Small intestine (tissue), 7 donors: ENCODE measurements at regions not wholly inside any gene's neighbourhood (a gene's known extent, or its start where the extent isn't known, plus 50 kb on each side); places are given as distances from the start of the nearest gene placed in this dataset.

Experiments
- DNase-seq, 2 donors: peaks; one replicate each; pipeline versions ENCODE4 v3.0.0 to v3.0.0-alpha.2; 2013
- FAIRE-seq: peaks from 2 replicates; lab custom pipeline; 2012; peaks lifted over from hg19 to GRCh38; lab: Jason Lieb, UNC
- H3K27ac ChIP-seq, 3 donors: one replicate each; pipeline ENCODE4 v1.5.1; 2013; ENCODE audit warnings: low read length in 2 of 3, mild to moderate bottlenecking in 2 of 3, control low read depth in 1 of 3, inconsistent platforms in 1 of 3, low read depth in 1 of 3, moderate library complexity in 1 of 3
- H3K27me3 ChIP-seq, 3 donors: one replicate each; pipeline ENCODE4 v1.6.1; 2013; ENCODE audit warnings: low read length in 3 of 3, inconsistent platforms in 1 of 3; ENCODE audit not compliant: control insufficient read depth in 3 of 3, insufficient read depth in 3 of 3
- H3K36me3 ChIP-seq, 3 donors: one replicate each; pipeline ENCODE4 v1.6.1; 2013; ENCODE audit warnings: low read length in 3 of 3, inconsistent platforms in 1 of 3, low read depth in 1 of 3, mild to moderate bottlenecking in 1 of 3, moderate library complexity in 1 of 3; ENCODE audit not compliant: control insufficient read depth in 3 of 3, insufficient read depth in 2 of 3
- H3K4me1 ChIP-seq, 3 donors: one replicate each; pipeline ENCODE4 v1.6.1; 2013; ENCODE audit warnings: low read length in 2 of 3, inconsistent platforms in 1 of 3, low read depth in 1 of 3, mild to moderate bottlenecking in 1 of 3, moderate library complexity in 1 of 3; ENCODE audit not compliant: control insufficient read depth in 3 of 3, insufficient read depth in 2 of 3
- H3K4me3 ChIP-seq, 3 donors: one replicate each; pipeline ENCODE4 v1.5.1; 2013; ENCODE audit warnings: low read length in 3 of 3, control low read depth in 1 of 3, inconsistent platforms in 1 of 3, low read depth in 1 of 3, mild to moderate bottlenecking in 1 of 3, moderate library complexity in 1 of 3
- H3K9me3 ChIP-seq, 2 donors: one replicate each; pipeline ENCODE4 v1.6.1; 2013; ENCODE audit warnings: low read depth in 1 of 2, low read length in 1 of 2; ENCODE audit not compliant: control insufficient read depth in 2 of 2, insufficient read depth in 1 of 2
- WGBS, 3 donors: extraction: QIAGEN DNeasy Blood & Tissue Kit; methylation state at CpG; one replicate each; pipeline ENCODE4 v1.1.7; 2013; 5-methylcytosine and 5-hydroxymethylcytosine counted together
- donor health status: healthy with polysubstance abuse.
- donor health status: control.
- donor health status: control.
- donor health status: Bipolar disorder and iron deficiency.
- donor health status: healthy.

GRCh38 chr16:51312363-51313150 is 161.5 kb upstream of the SALL1 start:
- FAIRE-seq: no peak
- Histone ChIP-seq H3K9me3 (peaks cover 0 to 2% of the 10 kb centered on the region in 2 donors), H3K27me3 (no peaks in the 10 kb centered on the region), H3K4me3 (no peak overlapping the region), H3K27ac (no peak overlapping the region), H3K4me1 (no peaks in the 10 kb centered on the region), H3K36me3 (no peaks in the 10 kb centered on the region)
- WGBS, 3 donors: 58 to 90% (median 71%) methylated on average over 2 of the region's 2 CpGs
- no peak for DNase-seq

- Histone ChIP-seq H3K27ac (no peak overlapping the region), H3K36me3 (no peaks in the 10 kb centered on the region), H3K27me3 (no peaks in the 10 kb centered on the region), H3K4me3 (no peak overlapping the region), H3K9me3 (peaks cover 0 to 2% of the 10 kb centered on the region in 2 donors), H3K4me1 (no peaks in the 10 kb centered on the region)
- no peak for FAIRE-seq
- DNase-seq: no peak
Observed at GRCh38 chr16:51310159-51310558, 159.1 kb upstream of the SALL1 start.

- FAIRE-seq: no peak
- H3K36me3 ChIP-seq: no peaks in the 10 kb centered on the region
- 80 to 83% (median 83%) methylated on average over 4 of the region's 4 CpGs for WGBS, 3 donors
- no peak for DNase-seq
- no peak overlapping the region for H3K4me3 ChIP-seq
- H3K27ac ChIP-seq: no peak overlapping the region
- H3K4me1 ChIP-seq: no peaks in the 10 kb centered on the region
- H3K27me3 ChIP-seq: no peaks in the 10 kb centered on the region
- peaks cover 0 to 2% of the 10 kb centered on the region in 2 donors for H3K9me3 ChIP-seq
Observed at GRCh38 chr16:51306886-51307595, 156.0 kb upstream of the SALL1 start.

GRCh38 chr16:51306116-51306515 is 155.0 kb upstream of the SALL1 start:
- Histone ChIP-seq H3K27me3 (no peaks in the 10 kb centered on the region), H3K4me1 (no peaks in the 10 kb centered on the region), H3K36me3 (no peaks in the 10 kb centered on the region), H3K27ac (no peak overlapping the region), H3K4me3 (no peak overlapping the region), H3K9me3 (no peaks in the 10 kb centered on the region)
- no peak for DNase-seq
- FAIRE-seq: no peak
- WGBS, 3 donors: 54 to 64% (median 60%) methylated on average over 3 of the region's 3 CpGs

- Histone ChIP-seq H3K27me3 (no peaks in the 10 kb centered on the region), H3K4me3 (no peak overlapping the region), H3K9me3 (no peaks in the 10 kb centered on the region), H3K27ac (no peak overlapping the region), H3K36me3 (no peaks in the 10 kb centered on the region), H3K4me1 (no peaks in the 10 kb centered on the region)
- WGBS, 3 donors: 86 to 93% (median 89%) methylated on average over 2 of the region's 2 CpGs
- DNase-seq (no peak), FAIRE-seq (no peak)
Observed at GRCh38 chr16:51305337-51305736, 154.3 kb upstream of the SALL1 start.

- DNase-seq (no peak), FAIRE-seq (no peak)
- Histone ChIP-seq H3K27me3 (no peaks in the 10 kb centered on the region), H3K27ac (no peak overlapping the region), H3K36me3 (no peaks in the 10 kb centered on the region), H3K4me3 (no peak overlapping the region), H3K4me1 (no peaks in the 10 kb centered on the region), H3K9me3 (no peaks in the 10 kb centered on the region)
- 88 to 95% (median 92%) methylated on average over 1 of the region's 1 CpG for WGBS, 3 donors
Observed at GRCh38 chr16:51302042-51302441, 151.0 kb upstream of the SALL1 start.

- Histone ChIP-seq H3K27ac (no peak overlapping the region), H3K4me1 (no peaks in the 10 kb centered on the region), H3K4me3 (no peak overlapping the region), H3K27me3 (no peaks in the 10 kb centered on the region), H3K36me3 (no peaks in the 10 kb centered on the region), H3K9me3 (peaks cover 0 to 2% of the 10 kb centered on the region in 2 donors)
- WGBS, 3 donors: 96 to 97% (median 97%) methylated on average over 1 of the region's 1 CpG
- DNase-seq (no peak), FAIRE-seq (no peak)
Observed at GRCh38 chr16:51298800-51299199, 147.7 kb upstream of the SALL1 start.

GRCh38 chr16:51290442-51291285 is 139.6 kb upstream of the SALL1 start:
- Histone ChIP-seq H3K4me1 (no peaks in the 10 kb centered on the region), H3K27me3 (no peaks in the 10 kb centered on the region), H3K27ac (no peak overlapping the region), H3K4me3 (no peak overlapping the region), H3K9me3 (peaks cover 0 to 2% of the 10 kb centered on the region in 2 donors), H3K36me3 (no peaks in the 10 kb centered on the region)
- 64 to 76% (median 75%) methylated on average over 4 of the region's 4 CpGs for WGBS, 3 donors
- DNase-seq (no peak), FAIRE-seq (no peak)
